ENCODE measurements at regions not wholly inside any gene's neighbourhood (a gene's known extent, or its start where the extent isn't known, plus 50 kb on each side); places are given as distances from the start of the nearest gene placed in this dataset.

GRCh38 chr6:165949324-165949723, 218.3 kb downstream of the TBXT start:
- no peaks in the 10 kb centered on the region for H3K4me1 ChIP-seq (ENCODE audit: control insufficient read depth in 2 of 2, insufficient read depth in 2 of 2, low read length in 2 of 2)
- ATAC-seq (no peak), DNase-seq (no peak)
- no peaks in the 10 kb centered on the region for H3K36me3 ChIP-seq (ENCODE audit: control insufficient read depth in 2 of 3, insufficient read depth in 3 of 3, low read length in 3 of 3)
- peaks cover 0 to 4% (median 0%) of the 10 kb centered on the region in 7 donors for H3K4me1 Mint-ChIP-seq
- peaks cover 0 to 4% (median 0%) of the 10 kb centered on the region in 11 donors for H3K9me3 Mint-ChIP-seq
- ChIA-PET CTCF (no interaction called here), POLR2A (no interaction called here)
- no peak overlapping the region for H3K27ac Mint-ChIP-seq
- H3K9me3 ChIP-seq (ENCODE audit: control insufficient read depth in 2 of 3, low read length in 3 of 3): no peaks in the 10 kb centered on the region
- H3K4me3 Mint-ChIP-seq: no peak overlapping the region
- H3K36me3 Mint-ChIP-seq: no peaks in the 10 kb centered on the region
- H3K4me3 ChIP-seq (ENCODE audit: low read length): no peak overlapping the region
- peaks cover 0 to 35% (median 11%) of the 10 kb centered on the region in 5 donors for H3K27me3 Mint-ChIP-seq
- no peaks in the 10 kb centered on the region for H3K27me3 ChIP-seq (ENCODE audit: control insufficient read depth in 2 of 2, insufficient read depth in 2 of 2, low read length in 2 of 2)
- H3K27ac ChIP-seq (ENCODE audit: low read depth, low read length): no peak overlapping the region
- intact Hi-C loops (cut with micrococcal nuclease): no loop called here

GRCh38 chr6:165944002-165944466, 223.6 kb downstream of the TBXT start:
- Histone ChIP-seq H3K4me1 (ENCODE audit: control insufficient read depth in 2 of 2, insufficient read depth in 2 of 2, low read length in 2 of 2) (no peaks in the 10 kb centered on the region), H3K27ac (ENCODE audit: low read depth, low read length) (no peak overlapping the region), H3K27me3 (ENCODE audit: control insufficient read depth in 2 of 2, insufficient read depth in 2 of 2, low read length in 2 of 2) (no peaks in the 10 kb centered on the region), H3K36me3 (ENCODE audit: control insufficient read depth in 2 of 3, insufficient read depth in 3 of 3, low read length in 3 of 3) (no peaks in the 10 kb centered on the region), H3K9me3 (ENCODE audit: control insufficient read depth in 2 of 3, low read length in 3 of 3) (no peaks in the 10 kb centered on the region), H3K4me3 (ENCODE audit: low read length) (no peak overlapping the region)
- Mint-ChIP-seq H3K9me3 (peaks cover 0 to 13% (median 2%) of the 10 kb centered on the region in 11 donors), H3K36me3 (no peaks in the 10 kb centered on the region), H3K27me3 (peaks cover 0 to 23% (median 9%) of the 10 kb centered on the region in 5 donors), H3K27ac (no peak overlapping the region), H3K4me1 (peaks cover 0 to 1% (median 0%) of the 10 kb centered on the region in 7 donors), H3K4me3 (no peak overlapping the region)
- ChIA-PET POLR2A (no interaction called here), CTCF (no interaction called here)
- no peak for DNase-seq
- ATAC-seq: no peak
- intact Hi-C loops (cut with micrococcal nuclease): no loop called here

- CTCF ChIA-PET: no interaction called here
- H3K36me3 ChIP-seq (ENCODE audit: control insufficient read depth in 2 of 3, insufficient read depth in 3 of 3, low read length in 3 of 3): no peaks in the 10 kb centered on the region
- no peak overlapping the region for H3K4me3 ChIP-seq (ENCODE audit: low read length)
- Mint-ChIP-seq H3K4me3 (no peak overlapping the region), H3K27ac (no peak overlapping the region), H3K4me1 (peaks cover 0 to 1% (median 0%) of the 10 kb centered on the region in 7 donors), H3K27me3 (peaks cover 0 to 18% (median 4%) of the 10 kb centered on the region in 5 donors), H3K9me3 (peaks cover 0 to 13% (median 2%) of the 10 kb centered on the region in 11 donors), H3K36me3 (no peaks in the 10 kb centered on the region)
- ATAC-seq (no peak), DNase-seq (no peak)
- H3K27ac ChIP-seq (ENCODE audit: low read depth, low read length): no peak overlapping the region
- peaks cover 0 to 2% of the 10 kb centered on the region in 2 donors for H3K27me3 ChIP-seq (ENCODE audit: control insufficient read depth in 2 of 2, insufficient read depth in 2 of 2, low read length in 2 of 2)
- H3K9me3 ChIP-seq (ENCODE audit: control insufficient read depth in 2 of 3, low read length in 3 of 3): no peaks in the 10 kb centered on the region
- POLR2A ChIA-PET: no interaction called here
- H3K4me1 ChIP-seq (ENCODE audit: control insufficient read depth in 2 of 2, insufficient read depth in 2 of 2, low read length in 2 of 2): no peaks in the 10 kb centered on the region
- intact Hi-C loops (cut with micrococcal nuclease): no loop called here
Observed at GRCh38 chr6:165941786-165942185, 225.9 kb downstream of the TBXT start.

GRCh38 chr6:165941249-165941775, 226.3 kb downstream of the TBXT start:
- intact Hi-C loops (cut with micrococcal nuclease): no loop called here
- Histone ChIP-seq H3K27me3 (ENCODE audit: control insufficient read depth in 2 of 2, insufficient read depth in 2 of 2, low read length in 2 of 2) (peaks cover 0 to 2% of the 10 kb centered on the region in 2 donors), H3K27ac (ENCODE audit: low read depth, low read length) (no peak overlapping the region), H3K9me3 (ENCODE audit: control insufficient read depth in 2 of 3, low read length in 3 of 3) (no peaks in the 10 kb centered on the region), H3K4me3 (ENCODE audit: low read length) (no peak overlapping the region), H3K36me3 (ENCODE audit: control insufficient read depth in 2 of 3, insufficient read depth in 3 of 3, low read length in 3 of 3) (no peaks in the 10 kb centered on the region), H3K4me1 (ENCODE audit: control insufficient read depth in 2 of 2, insufficient read depth in 2 of 2, low read length in 2 of 2) (no peaks in the 10 kb centered on the region)
- Mint-ChIP-seq H3K27ac (no peak overlapping the region), H3K27me3 (peaks cover 0 to 20% (median 5%) of the 10 kb centered on the region in 5 donors), H3K4me3 (no peak overlapping the region), H3K36me3 (no peaks in the 10 kb centered on the region), H3K4me1 (peaks cover 0 to 1% (median 0%) of the 10 kb centered on the region in 7 donors), H3K9me3 (peaks cover 0 to 13% (median 2%) of the 10 kb centered on the region in 11 donors)
- POLR2A ChIA-PET: no interaction called here
- CTCF ChIA-PET: no interaction called here
- no peak for DNase-seq
- no peak for ATAC-seq

GRCh38 chr6:165940366-165940765, 227.3 kb downstream of the TBXT start:
- H3K4me3 Mint-ChIP-seq: no peak overlapping the region
- no peak overlapping the region for H3K27ac Mint-ChIP-seq
- intact Hi-C loops (cut with micrococcal nuclease): no loop called here
- H3K4me1 Mint-ChIP-seq: peaks cover 0 to 1% (median 0%) of the 10 kb centered on the region in 7 donors
- ATAC-seq: no peak
- peaks cover 2 to 30% (median 11%) of the 10 kb centered on the region in 5 donors for H3K27me3 Mint-ChIP-seq
- Histone ChIP-seq H3K27me3 (ENCODE audit: control insufficient read depth in 2 of 2, insufficient read depth in 2 of 2, low read length in 2 of 2) (peaks cover 0 to 2% of the 10 kb centered on the region in 2 donors), H3K27ac (ENCODE audit: low read depth, low read length) (no peak overlapping the region), H3K4me3 (ENCODE audit: low read length) (no peak overlapping the region), H3K4me1 (ENCODE audit: control insufficient read depth in 2 of 2, insufficient read depth in 2 of 2, low read length in 2 of 2) (no peaks in the 10 kb centered on the region), H3K9me3 (ENCODE audit: control insufficient read depth in 2 of 3, low read length in 3 of 3) (no peaks in the 10 kb centered on the region), H3K36me3 (ENCODE audit: control insufficient read depth in 2 of 3, insufficient read depth in 3 of 3, low read length in 3 of 3) (no peaks in the 10 kb centered on the region)
- CTCF ChIA-PET: no interaction called here
- POLR2A ChIA-PET: no interaction called here
- DNase-seq: no peak
- peaks cover 0 to 17% (median 2%) of the 10 kb centered on the region in 11 donors for H3K9me3 Mint-ChIP-seq
- H3K36me3 Mint-ChIP-seq: peaks cover 0 to 5% (median 0%) of the 10 kb centered on the region in 5 donors

GRCh38 chr6:165939601-165940290, 227.9 kb downstream of the TBXT start:
- no peaks in the 10 kb centered on the region for H3K4me1 ChIP-seq (ENCODE audit: control insufficient read depth in 2 of 2, insufficient read depth in 2 of 2, low read length in 2 of 2)
- no peak overlapping the region for H3K4me3 ChIP-seq (ENCODE audit: low read length)
- H3K4me1 Mint-ChIP-seq: peaks cover 0 to 1% (median 0%) of the 10 kb centered on the region in 7 donors
- H3K36me3 Mint-ChIP-seq: peaks cover 0 to 9% (median 0%) of the 10 kb centered on the region in 5 donors
- ChIA-PET POLR2A (no interaction called here), CTCF (no interaction called here)
- intact Hi-C loops (cut with micrococcal nuclease): no loop called here
- H3K27ac Mint-ChIP-seq: no peak overlapping the region
- H3K9me3 Mint-ChIP-seq: peaks cover 0 to 23% (median 4%) of the 10 kb centered on the region in 11 donors
- ATAC-seq (no peak), DNase-seq (no peak)
- no peaks in the 10 kb centered on the region for H3K9me3 ChIP-seq (ENCODE audit: control insufficient read depth in 2 of 3, low read length in 3 of 3)
- H3K36me3 ChIP-seq (ENCODE audit: control insufficient read depth in 2 of 3, insufficient read depth in 3 of 3, low read length in 3 of 3): no peaks in the 10 kb centered on the region
- peaks cover 0 to 2% of the 10 kb centered on the region in 2 donors for H3K27me3 ChIP-seq (ENCODE audit: control insufficient read depth in 2 of 2, insufficient read depth in 2 of 2, low read length in 2 of 2)
- no peak overlapping the region for H3K4me3 Mint-ChIP-seq
- H3K27me3 Mint-ChIP-seq: peaks cover 2 to 36% (median 14%) of the 10 kb centered on the region in 5 donors
- no peak overlapping the region for H3K27ac ChIP-seq (ENCODE audit: low read depth, low read length)

- peaks cover 0 to 9% (median 0%) of the 10 kb centered on the region in 5 donors for H3K36me3 Mint-ChIP-seq
- H3K27me3 Mint-ChIP-seq: peaks cover 2 to 43% (median 17%) of the 10 kb centered on the region in 5 donors
- DNase-seq (no peak), ATAC-seq (no peak)
- intact Hi-C loops (cut with micrococcal nuclease): no loop called here
- ChIA-PET CTCF (no interaction called here), POLR2A (no interaction called here)
- no peaks in the 10 kb centered on the region for H3K36me3 ChIP-seq (ENCODE audit: control insufficient read depth in 2 of 3, insufficient read depth in 3 of 3, low read length in 3 of 3)
- H3K4me1 ChIP-seq (ENCODE audit: control insufficient read depth in 2 of 2, insufficient read depth in 2 of 2, low read length in 2 of 2): no peaks in the 10 kb centered on the region
- H3K4me3 ChIP-seq (ENCODE audit: low read length): no peak overlapping the region
- no peaks in the 10 kb centered on the region for H3K9me3 ChIP-seq (ENCODE audit: control insufficient read depth in 2 of 3, low read length in 3 of 3)
- peaks cover 0 to 22% (median 4%) of the 10 kb centered on the region in 11 donors for H3K9me3 Mint-ChIP-seq
- H3K27ac Mint-ChIP-seq: no peak overlapping the region
- H3K27me3 ChIP-seq (ENCODE audit: control insufficient read depth in 2 of 2, insufficient read depth in 2 of 2, low read length in 2 of 2): peaks cover 0 to 2% of the 10 kb centered on the region in 2 donors
- H3K4me3 Mint-ChIP-seq: no peak overlapping the region
- H3K4me1 Mint-ChIP-seq: peaks cover 0 to 1% (median 0%) of the 10 kb centered on the region in 7 donors
- no peak overlapping the region for H3K27ac ChIP-seq (ENCODE audit: low read depth, low read length)
Observed at GRCh38 chr6:165939047-165939446, 228.6 kb downstream of the TBXT start.

All from naive thymus-derived CD4-positive, alpha-beta T cell (primary cell).